GM12873 (cell line): ENCODE measurements at regions not wholly inside any gene's neighbourhood (a gene's known extent, or its start where the extent isn't known, plus 50 kb on each side); places are given as distances from the start of the nearest gene placed in this dataset.

Experiments
- TF ChIP-seq, protein P1 (sequence below): IDR thresholded peaks from 2 replicates; pipeline ENCODE4 v1.5.1; 2012; ENCODE audit warnings: low read depth, mild to moderate bottlenecking, moderate library complexity, low read length, control low read depth; ENCODE audit not compliant: insufficient read depth; ENCODE audit errors: missing control alignments

DNA sequence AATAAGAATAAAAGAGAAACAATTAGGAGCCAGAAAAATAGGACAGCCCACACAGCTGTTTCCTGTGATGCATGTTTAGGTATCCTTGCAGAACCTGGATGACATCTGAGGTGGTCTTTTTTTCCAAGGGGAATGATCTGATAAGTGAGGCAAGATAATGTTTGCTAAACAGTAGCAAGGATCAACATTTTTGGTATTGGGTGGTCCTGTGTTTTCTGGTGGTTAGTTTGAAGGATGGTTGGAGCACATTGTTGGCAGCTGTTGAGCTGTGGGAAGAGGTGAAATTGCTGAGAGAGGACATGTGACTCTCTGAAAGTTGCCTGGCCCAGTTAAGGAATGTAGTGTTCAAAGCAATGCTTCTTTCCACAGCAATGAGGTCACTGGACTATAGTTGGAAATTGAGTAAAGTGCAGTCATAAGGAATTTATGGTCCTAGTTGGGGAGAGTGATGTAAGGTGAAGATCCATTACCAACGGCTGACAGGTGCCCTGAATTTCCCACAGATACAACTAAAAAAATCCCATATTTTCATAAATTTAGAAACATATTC is 270.2 kb upstream of the IMPG1 start:
- TF ChIP-seq, protein P1, sequence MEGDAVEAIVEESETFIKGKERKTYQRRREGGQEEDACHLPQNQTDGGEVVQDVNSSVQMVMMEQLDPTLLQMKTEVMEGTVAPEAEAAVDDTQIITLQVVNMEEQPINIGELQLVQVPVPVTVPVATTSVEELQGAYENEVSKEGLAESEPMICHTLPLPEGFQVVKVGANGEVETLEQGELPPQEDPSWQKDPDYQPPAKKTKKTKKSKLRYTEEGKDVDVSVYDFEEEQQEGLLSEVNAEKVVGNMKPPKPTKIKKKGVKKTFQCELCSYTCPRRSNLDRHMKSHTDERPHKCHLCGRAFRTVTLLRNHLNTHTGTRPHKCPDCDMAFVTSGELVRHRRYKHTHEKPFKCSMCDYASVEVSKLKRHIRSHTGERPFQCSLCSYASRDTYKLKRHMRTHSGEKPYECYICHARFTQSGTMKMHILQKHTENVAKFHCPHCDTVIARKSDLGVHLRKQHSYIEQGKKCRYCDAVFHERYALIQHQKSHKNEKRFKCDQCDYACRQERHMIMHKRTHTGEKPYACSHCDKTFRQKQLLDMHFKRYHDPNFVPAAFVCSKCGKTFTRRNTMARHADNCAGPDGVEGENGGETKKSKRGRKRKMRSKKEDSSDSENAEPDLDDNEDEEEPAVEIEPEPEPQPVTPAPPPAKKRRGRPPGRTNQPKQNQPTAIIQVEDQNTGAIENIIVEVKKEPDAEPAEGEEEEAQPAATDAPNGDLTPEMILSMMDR, result no peak

DNA sequence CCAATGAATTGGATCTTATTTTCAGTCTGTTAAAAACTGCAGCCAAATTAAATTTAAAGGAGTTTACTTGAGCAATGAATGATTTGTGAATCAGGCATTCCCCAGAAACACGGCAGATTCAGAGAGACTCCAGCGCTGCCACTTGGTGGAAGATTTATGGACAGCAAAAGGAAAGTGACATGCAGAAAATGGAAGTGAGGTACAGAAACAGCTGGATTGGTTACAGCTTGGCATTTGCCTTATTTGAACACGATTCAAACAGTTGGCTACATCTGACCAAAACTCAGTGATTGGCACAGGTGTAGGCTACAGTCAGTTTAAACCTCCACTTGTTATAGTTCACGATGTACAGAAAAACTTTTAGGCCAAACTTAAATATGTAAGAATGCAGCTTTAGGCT is 257.6 kb upstream of the IMPG1 start:
- TF ChIP-seq, protein P1, result no peak

DNA sequence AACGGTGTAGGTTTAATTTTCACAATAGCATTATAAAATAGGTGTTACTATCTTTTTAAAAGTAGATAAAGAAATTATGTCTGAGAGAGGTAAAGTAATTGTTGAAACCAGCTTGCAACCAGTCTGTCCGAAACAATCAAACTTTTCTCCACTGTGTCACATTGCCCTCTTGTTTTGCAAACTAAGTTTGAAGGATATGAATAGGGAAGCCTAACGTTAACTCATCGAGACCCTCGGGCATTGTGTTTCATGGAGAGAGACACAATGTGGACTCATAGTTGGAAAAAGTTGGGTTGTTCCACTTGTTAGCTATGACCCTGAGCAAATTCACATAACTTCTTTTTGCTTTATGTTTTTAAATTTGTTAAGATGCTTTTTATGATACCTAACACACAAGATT is 254.4 kb upstream of the IMPG1 start:
- TF ChIP-seq, protein P1, result no peak
